Muscle of arm (tissue), 1 donor: ENCODE measurements at regions not wholly inside any gene's neighbourhood (a gene's known extent, or its start where the extent isn't known, plus 50 kb on each side); places are given as distances from the start of the nearest gene placed in this dataset.
"Not testable (repeated sequence)": the region's sequence is repeated elsewhere in the genome, so short reads cannot be mapped to it uniquely, and the experiment has no call there.

Experiments used
- DNase-seq: peaks from one replicate; pipeline ENCODE4 v3.0.0-alpha.2; 2013

DNA sequence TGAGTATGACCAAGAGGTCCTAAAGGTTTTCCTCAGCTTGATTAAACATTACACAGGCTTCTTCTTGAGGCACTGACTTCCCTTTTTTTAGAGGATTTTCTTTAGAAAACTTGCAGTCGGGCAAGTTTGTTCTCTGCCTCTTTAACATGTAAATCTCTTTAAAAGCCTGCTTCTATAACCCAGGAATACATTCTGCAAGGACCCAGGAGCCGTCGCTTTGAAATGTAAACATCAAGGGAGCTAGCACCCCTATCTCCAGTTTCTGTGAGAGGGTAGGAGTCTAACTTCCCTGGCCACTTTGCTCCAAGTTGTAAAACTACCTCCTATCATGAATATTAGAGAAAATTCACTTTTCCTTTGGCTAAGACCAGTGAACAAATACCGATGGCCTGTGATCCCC, 201.5 kb upstream of the CPHXL start:
- no peak for DNase-seq

DNA sequence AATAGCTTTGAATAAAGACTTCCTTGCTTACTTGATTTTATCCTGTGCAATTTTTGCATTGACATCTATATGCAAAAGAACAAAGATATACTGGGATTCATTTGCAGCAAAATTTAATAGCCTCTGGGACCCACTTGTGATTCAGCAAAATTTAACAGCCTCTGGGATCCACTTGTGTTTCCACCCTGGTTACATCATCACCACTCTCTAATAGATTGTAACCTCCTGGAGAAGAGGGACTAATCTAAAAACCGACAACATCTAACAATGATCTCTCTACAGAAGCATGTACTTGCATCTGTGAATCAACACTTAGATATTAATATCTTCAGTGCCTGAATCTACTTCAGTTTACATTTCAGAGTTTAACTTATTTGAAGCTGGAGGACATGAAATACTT, 202.0 kb upstream of the CPHXL start:
- no peak for DNase-seq

DNA sequence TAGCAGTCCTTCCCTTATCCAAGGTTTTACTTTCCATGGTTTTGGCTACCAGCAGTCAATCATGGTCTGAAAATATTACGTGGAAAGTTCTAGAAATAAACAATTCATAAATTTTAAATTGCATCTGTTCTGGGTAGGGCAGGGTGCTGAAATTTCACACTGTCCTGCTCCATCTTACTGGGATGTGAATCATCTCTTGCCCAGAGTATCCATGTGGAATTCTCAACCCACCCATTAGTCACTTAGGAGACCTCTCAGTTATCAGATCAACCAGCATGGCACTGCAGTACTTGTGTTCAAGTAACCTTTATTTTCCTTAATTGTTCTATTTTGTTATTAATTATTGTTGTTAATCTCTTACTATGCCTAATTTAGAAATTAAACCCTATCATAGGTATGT, 202.8 kb upstream of the CPHXL start:
- no peak for DNase-seq

DNA sequence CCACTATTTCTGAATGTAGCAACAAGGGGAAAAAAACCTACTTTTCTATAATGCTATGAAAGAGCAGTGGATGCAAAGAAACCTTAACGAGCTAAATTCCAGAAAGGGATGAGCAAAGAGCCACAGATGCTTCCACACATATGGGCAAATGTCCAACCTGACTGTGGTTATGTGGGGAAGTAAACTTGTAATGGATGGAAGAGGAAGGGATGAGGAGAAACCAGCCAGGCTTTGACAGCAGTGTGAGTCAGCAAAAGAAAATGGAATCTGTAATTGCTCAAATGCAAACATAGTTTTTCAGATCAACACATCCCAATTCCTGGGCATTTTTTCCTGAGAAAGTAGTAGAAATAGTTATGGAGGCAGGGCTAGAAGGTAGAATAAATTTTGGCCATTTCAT, 204.8 kb upstream of the CPHXL start:
- no peak for DNase-seq

DNA sequence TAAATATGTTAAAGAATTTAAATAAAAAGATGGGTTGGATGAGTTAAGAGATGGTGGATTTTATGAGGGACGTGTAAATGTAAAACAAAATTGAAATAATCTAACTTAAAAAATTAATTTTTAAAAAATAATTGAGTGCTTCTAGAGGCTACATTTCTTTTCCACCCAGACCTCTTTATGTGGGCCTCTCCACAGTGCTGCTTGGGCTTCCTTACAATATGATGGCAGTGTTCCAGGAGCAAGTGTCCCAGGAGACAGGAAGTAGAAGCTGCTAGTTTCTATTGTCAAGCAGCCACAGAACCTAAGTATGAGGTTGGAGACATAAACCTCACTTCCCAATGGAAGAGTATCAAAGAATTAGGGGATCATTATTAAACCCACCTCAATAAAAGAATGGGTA, 205.7 kb upstream of the CPHXL start:
- DNase-seq = no peak

DNA sequence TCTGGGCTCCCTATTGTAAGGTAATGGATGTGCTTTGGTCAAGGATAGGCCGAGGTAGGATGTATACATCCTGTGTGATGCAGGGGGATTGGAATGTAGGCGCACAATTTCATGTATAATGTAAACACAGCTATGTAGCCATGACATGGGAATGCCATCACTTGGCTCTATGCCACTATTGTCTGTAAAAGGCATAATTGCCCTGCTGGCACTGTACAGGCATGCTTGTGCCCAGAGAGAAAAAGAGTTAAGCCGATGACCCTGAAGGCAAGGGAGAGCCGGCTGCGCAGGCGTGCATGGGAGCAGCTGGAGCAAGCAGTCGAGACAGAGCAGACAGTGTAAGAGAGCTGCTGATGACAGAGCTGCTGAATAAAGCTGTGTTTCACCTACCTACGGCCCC, 212.5 kb upstream of the CPHXL start:
- no peak for DNase-seq

DNA sequence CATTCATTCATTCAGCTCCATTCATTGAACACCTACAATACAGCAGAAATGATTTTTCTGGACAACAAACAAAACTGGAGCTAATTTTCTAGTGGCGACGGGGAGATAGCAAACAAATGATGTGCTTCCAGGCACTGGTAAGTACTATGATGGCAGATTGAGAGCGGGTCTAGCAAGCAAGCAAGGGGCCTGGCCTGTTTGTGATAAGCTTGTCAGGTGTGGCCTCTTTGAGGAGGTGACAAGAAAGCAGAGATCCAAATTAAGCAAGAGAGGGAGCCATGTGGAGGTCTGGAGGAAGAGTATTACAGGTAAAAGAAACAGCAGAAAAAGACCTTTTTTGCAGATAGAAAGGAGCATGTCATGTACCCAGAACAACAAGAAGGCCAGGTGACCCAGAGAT, 216.1 kb upstream of the CPHXL start:
- no peak for DNase-seq

DNA sequence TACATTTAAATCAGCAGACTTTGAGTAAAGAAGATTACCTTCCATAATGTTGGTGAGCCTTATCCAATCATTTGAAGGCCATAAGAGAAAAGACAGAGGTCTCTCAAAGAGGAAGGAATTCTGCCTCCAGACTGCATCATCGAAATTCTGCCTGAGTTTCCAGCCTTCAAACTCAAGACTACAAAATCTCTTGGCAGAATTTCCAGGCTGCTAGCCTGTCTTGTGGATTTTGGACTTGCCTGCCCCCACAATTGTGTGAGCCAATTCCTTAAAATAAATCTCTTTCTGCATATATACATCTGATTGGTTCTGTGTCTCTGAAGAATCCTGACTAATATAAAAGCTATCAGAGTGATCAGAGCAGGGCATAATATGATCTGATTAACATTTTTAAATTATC, 216.6 kb upstream of the CPHXL start:
- DNase-seq = no peak

DNA sequence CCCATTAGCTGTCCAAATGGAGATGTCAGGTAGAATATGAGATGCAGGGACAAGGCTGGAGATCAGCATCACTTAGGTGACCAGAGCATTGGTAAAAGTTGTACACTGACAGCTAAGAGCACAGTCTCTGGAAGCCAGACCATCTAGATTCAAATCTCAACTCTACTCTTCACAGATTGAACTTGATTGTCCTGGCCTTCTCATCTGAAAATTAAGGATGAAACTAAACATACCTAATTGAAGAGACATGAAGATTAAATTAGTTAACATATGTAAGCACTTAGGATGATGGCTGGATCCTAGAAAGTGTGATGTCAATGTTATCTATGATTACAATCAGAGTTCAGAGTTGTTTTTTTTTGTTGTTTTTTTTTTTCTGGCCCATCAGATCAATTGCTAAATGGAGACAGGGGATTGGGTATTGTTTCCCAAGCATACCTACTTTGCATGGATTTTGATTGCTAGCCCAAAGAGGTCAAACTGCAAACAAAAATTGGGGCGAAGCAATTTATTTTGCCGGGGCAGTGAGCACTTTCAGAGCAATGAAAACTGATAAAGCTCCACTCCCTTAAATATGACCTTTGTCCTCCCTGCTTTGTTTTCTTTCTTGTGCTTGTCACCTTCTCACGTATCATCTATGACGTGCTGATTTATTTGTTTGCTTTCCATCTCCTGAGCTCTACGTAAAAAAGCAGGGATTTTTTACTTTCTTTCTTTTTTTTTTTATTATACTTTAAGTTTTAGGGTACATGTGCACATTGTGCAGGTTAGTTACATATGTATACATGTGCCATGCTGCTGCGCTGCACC, 217.6 kb upstream of the CPHXL start:
- DNase-seq = no peak

DNA sequence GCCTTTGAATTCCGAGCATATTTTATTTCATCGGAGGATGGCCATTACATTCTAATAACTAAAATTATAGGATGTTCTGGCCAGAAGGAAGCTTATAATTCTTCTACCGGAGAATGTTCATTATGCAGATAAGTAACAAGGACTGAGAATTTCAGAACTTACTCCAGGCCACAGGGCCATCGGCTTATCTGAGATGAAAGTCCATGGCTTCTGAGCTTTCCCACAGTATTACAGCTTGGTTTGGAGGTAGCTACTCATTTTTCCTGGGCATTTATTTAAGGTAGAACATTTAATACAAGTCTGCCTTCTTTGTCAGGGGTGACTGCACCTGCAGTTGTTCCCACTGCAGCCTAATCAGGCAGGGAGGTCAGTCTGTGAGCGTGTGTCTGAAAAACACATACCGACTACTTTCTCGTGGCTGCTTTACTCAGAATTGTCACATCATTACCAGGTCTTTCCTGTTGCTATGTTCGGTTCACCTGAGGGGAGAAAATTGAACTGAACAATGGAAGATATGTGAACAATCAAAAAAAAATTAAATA, 219.7 kb upstream of the CPHXL start:
- no peak for DNase-seq

DNA sequence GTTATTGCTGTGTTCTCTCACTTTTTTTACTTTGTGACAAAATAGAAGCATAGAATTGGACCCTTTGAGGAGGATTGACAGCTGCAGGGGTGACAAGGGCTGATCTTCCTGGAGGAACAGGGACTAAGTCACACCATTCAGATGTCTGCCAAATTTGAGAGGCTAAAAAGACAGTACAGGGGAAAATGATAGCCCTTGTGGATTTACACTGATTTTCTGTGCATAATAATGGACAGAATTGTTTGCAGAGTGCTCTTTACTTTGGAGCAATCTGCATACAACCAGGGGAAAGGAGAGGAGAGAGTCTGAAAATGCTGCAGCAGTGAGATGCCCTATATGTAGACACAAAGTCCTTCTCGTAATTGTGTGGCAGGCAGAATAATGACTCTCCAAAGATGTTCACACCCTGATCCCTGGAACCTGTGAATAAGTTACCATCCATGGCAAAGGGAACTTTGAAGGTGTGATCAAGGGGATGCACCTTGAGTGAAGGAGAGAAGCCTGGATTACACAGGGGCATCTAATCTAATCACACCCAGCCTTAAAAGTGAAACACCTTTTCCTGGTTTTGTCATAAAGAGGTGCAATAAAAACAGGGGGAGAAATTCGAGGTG, 221.4 kb upstream of the CPHXL start:
- DNase-seq = no peak

DNA sequence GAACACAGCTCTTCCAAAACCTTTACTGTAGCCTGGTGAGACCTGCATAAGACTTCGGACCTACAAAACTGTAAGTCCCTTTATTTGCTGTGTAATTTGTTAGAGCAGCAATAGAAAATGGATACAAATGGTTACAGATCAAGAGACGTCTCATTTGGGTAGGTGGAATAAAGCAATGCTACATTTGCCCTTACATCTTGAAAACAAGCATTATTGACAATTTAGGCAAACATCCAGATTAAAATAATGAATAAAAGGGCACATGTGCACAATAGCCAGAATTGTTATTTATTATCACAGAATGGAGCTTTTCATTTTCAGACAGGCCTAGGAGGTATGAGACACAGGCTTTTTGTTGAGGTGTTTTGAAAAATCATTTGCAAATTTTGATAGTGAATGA, 222.2 kb upstream of the CPHXL start:
- DNase-seq = no peak

DNA sequence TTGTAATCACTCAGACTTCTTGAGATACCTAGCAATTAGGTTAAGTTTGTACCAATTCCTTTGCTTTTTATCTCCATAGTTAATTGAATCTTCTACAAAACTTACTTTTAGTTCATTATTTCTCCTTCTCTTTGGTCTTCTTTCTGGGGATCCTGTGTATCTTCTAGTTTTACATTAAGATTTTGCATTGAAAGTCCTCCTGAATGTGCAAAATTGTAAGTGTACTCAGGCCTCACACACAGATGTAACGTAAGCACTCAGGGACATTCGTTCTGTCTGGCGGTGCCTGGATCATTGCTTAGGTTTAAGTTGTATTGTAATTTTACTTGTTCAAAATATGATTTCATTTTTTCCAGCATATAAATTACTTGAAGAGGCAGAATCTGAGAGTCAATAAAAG, 222.6 kb upstream of the CPHXL start:
- DNase-seq = no peak

DNA sequence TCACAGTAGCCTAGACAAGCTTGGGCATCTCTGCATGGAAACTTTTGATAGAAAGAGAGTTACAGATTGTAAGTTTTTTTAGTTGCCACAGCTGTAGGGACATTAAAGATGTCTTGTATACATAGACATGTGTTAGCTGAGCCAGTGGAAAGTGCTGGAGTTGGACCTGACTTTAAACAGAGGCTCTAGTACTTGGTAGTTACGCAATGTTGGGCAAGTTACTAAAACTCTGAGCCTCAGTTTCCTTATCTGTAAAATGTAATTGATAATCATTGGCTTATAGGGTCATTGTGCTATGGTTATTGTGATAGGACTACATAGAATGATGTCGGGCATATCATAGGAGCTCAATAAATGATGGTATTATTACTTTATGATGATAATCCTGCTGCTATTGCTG, 225.8 kb upstream of the CPHXL start:
- no peak for DNase-seq

DNA sequence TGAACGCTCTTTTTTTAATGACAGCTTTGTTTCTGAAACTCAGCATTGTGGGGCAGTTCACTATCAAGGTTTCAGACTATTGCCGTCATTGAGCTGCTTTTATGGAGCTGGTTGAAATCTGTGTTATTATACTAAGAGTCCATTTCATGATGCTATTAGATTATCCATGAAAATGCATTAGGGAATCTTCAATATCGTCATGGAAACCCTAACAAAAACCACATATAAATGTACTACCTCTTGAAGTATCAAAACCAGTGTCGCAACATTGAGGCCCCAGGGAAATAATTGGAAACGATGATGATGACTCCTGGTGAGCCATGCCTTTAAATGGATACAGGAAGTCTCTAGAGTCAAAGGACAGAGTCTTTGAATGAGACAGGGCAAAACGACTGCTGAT, 231.6 kb upstream of the CPHXL start:
- no peak for DNase-seq

DNA sequence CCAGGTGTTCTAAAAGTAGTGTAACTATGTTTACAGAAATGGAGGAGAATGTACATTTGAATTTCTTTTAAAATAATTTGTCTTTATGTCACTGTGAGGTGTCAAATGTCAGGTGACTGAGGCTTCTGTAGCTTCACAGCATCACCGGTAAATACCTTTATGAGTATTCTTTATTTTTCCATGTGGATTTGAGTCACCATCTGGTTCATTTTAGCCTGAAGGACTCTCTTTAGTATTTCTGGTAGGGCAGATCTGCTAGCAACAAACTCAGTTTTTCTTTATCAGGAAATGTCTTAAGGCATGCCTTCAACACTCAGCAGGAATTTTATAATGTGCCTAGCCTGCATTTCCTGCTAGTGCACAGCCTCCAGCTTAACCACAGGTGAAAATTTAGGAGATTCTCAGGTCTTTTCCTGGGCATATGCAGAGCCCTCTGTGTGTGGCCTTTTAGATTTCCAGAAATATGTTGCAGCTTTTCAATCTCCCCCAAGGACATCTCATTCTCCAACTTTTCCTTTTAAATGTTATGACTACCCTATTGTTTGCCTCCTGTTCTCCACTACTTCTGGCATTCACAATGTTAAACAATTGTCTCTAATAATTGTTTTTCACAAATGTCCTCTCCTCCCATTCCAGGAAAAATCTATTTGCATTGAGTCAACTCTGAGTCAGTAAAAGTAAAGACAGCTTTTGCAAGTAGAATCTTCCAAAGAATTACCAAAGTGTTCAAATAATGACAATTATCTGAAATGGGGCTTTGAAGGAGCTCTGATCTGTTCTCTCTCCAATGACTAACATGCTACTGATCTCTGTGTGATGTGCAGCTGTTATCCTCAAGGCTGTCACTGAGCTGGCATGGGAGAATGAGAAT, 239.4 kb upstream of the CPHXL start:
- no peak for DNase-seq

DNA sequence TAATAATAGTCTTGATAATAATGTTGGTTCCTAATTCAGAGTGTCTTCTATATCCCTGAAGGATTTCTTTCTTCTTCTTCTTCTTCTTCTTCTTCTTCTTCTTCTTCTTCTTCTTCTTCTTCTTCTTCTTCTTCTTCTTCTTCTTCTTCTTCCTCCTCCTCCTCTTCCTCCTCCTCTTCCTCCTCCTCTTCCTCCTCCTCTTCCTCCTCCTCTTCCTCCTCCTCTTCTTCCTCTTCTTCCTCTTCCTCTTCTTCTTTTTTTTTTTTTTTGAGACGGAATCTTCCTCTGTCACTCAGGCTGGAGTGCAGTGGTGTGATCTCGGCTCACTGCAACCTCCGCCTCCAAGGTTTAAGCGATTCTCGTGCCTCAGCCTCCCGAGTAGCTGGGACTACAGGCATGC, 242.8 kb upstream of the CPHXL start:
- not testable (repeated sequence) for DNase-seq

DNA sequence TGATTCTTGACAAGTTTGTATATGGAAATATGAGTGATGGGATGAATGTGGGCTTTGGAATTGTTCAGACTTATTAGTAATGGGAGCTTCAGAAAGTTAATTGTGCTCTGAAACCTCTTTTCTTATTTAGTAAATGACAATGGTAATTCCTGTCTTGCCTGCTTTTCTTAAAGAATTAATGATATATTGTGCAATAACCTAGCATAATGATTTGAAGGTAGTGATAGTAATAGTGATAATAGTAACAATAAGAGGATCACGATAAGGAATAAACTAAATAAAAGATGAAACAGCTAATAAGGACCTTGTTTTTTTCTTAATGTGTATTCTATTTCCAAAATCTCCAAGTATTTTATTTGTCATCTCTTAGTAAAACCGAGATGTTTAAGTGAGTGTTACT, 245.0 kb upstream of the CPHXL start:
- DNase-seq = no peak

DNA sequence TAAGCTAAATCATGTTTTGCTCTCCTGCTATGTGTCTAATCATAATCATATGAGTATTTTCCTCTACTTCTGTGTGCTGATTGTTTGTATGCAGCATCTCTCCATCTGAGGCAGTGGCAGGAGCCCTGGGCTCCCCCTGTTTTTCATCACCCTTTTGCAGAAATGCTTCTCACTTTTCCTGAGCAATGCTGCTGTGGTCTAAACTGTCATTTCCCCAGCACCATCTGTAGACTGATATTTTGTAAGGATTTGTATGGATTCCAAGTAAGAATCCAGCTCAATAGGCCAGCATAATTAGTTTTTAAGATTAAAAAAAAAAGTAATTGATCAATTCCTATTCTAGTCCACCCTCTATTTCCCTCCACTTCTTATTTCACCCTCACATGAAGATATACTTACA, 257.0 kb upstream of the CPHXL start:
- DNase-seq = no peak

DNA sequence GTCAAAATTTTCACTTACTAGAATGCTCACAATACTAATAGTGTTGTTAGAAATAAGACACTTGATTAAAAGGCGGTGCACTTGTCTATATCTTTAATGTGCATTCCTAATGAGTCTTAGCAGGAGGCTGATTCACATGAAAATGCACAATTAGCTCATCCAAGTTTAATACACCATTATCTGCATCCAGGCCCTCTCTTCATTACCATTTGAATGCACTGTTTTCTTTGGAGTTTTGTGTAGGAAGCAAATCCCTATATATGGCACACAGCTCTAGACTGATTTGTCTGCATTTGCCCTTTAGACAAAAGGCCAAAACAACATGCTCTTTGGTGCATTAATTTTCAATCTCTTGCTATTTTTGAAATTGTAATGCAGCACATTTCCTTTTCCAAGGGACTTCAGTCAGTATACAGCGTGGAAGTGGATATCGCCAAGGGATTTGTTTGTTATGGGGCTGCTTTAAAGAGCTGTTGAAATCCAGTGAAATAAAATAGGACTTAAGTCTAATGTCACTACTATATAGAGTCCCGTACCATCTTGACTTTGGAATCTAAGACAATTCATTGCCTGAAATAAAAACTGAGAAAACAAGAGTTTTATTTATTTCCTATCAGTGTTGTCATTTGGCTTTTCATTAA, 257.6 kb upstream of the CPHXL start:
- DNase-seq = no peak

DNA sequence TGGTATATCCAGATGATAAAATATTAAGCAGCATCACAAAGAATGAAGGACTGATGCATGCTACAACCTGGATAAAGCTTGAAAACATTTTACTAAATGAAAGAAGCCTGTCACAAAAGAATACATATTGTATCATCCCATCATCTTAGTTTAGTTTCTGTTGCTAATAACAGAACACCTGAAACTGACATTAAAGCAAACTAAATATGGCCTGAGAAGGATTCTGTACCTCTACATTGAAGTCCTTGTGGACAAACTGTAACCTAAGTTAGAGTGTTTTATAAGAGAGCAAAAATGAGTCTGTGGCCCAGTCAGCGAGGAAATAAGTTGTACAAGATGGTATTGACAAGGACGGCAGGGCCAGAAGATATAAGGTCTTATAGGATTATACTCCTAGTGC, 261.0 kb upstream of the CPHXL start:
- no peak for DNase-seq

DNA sequence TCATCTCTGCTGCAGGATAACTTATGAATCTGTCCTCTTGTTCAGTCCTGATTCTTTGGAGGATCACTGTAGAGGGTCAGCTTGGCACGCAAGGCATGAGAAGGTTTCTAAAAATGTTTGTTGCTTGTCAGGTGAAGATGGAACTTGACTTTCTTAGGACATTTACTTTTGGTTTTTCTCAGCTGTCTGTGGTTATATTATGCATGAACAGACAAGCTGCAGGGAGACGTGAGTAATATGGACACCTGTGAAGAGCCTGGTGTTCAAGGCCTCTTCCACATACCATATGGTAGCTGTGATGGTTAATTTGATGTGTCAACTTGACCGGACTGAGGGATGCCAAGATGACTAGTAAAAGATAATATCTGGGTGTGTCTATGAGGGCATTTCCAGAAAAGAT, 270.2 kb upstream of the CPHXL start:
- no peak for DNase-seq
